Lung (tissue), 11 donors: ENCODE measurements at regions not wholly inside any gene's neighbourhood (a gene's known extent, or its start where the extent isn't known, plus 50 kb on each side); places are given as distances from the start of the nearest gene placed in this dataset.

Experiments
- ATAC-seq: fragments of 200-7000 bp; cut with Tn5 transposase; one replicate; pipeline ENCODE4 v1.9.1; 2020; ENCODE audit warnings: moderate number of reproducible peaks; ENCODE audit not compliant: insufficient read depth, low FRiP score
- DNase-seq, 3 donors: peaks; one replicate each; pipeline ENCODE4 v3.0.0-alpha.2; 2013 to 2017
- H3K27ac ChIP-seq, 2 donors: one replicate each; pipeline ENCODE4 v1.5.1; 2013; ENCODE audit warnings: mild to moderate bottlenecking in 2 of 2, moderate library complexity in 2 of 2, control low read depth in 1 of 2, inconsistent platforms in 1 of 2, low read depth in 1 of 2, low read length in 1 of 2
- H3K27me3 ChIP-seq, 3 donors: one replicate each; pipeline ENCODE4 v1.5.1; 2013; ENCODE audit warnings: low read length in 2 of 3; ENCODE audit not compliant: control insufficient read depth in 3 of 3, insufficient read depth in 3 of 3
- H3K36me3 ChIP-seq, 4 donors: one replicate each; pipeline ENCODE4 v1.5.1; 2013; ENCODE audit warnings: low read length in 4 of 4, mild to moderate bottlenecking in 1 of 4, moderate library complexity in 1 of 4; ENCODE audit not compliant: control insufficient read depth in 4 of 4, insufficient read depth in 4 of 4
- H3K4me1 ChIP-seq, 5 donors: one replicate each; pipeline ENCODE4 v1.5.1; 2013; ENCODE audit warnings: low read length in 5 of 5, mild to moderate bottlenecking in 2 of 5, moderate library complexity in 1 of 5; ENCODE audit not compliant: control insufficient read depth in 5 of 5, insufficient read depth in 5 of 5
- H3K4me3 ChIP-seq: one replicate; pipeline ENCODE4 v1.5.1; 2013; ENCODE audit warnings: mild to moderate bottlenecking, control low read depth, moderate library complexity
- H3K9ac ChIP-seq, 2 donors: one replicate each; pipeline ENCODE4 v1.5.1; 2013; ENCODE audit warnings: low read length in 2 of 2, control low read depth in 1 of 2; ENCODE audit not compliant: insufficient read depth in 1 of 2
- H3K9me3 ChIP-seq, 4 donors: one replicate each; pipeline ENCODE4 v1.5.1; 2013; ENCODE audit warnings: low read length in 3 of 4, mild to moderate bottlenecking in 1 of 4, moderate library complexity in 1 of 4; ENCODE audit not compliant: control insufficient read depth in 4 of 4, insufficient read depth in 3 of 4
- CTCF ChIP-seq: IDR thresholded peaks from 2 replicates; pipeline ENCODE4 v1.5.1; 2012; ENCODE audit warnings: mild to moderate bottlenecking; ENCODE audit errors: control extremely low read depth, extremely low read depth
- WGBS, 2 donors: extraction: QIAGEN DNeasy Blood & Tissue Kit; methylation state at CpG; one replicate each; pipeline ENCODE4 v1.1.7; 2013; 5-methylcytosine and 5-hydroxymethylcytosine counted together
- donor health status: control.
- donor health status: control.
- donor health status: Bipolar disorder and iron deficiency.
- donor health status: healthy.
- donor health status: DM: yes; HTN: yes; CAD: no.

- Histone ChIP-seq H3K36me3 (no peaks in the 10 kb centered on the region), H3K4me1 (no peaks in the 10 kb centered on the region), H3K27me3 (no peaks in the 10 kb centered on the region), H3K9ac (no peak overlapping the region), H3K9me3 (no peaks in the 10 kb centered on the region), H3K27ac (no peak overlapping the region), H3K4me3 (no peak overlapping the region)
- no peak for TF ChIP-seq CTCF
- ATAC-seq (no peak), DNase-seq (no peak)
- WGBS, 2 donors = 75 to 88% methylated on average over 3 of the region's 3 CpGs
These were observed 271.9 kb downstream of the RAB38 start for GRCh38 chr11:87903345-87903744.

- H3K36me3 ChIP-seq = no peaks in the 10 kb centered on the region
- ATAC-seq (no peak), DNase-seq (no peak)
- H3K27ac ChIP-seq = no peak overlapping the region
- no peaks in the 10 kb centered on the region for H3K27me3 ChIP-seq
- no peak for TF ChIP-seq CTCF
- H3K4me3 ChIP-seq = no peak overlapping the region
- H3K4me1 ChIP-seq = no peaks in the 10 kb centered on the region
- no peaks in the 10 kb centered on the region for H3K9me3 ChIP-seq
- no peak overlapping the region for H3K9ac ChIP-seq
- WGBS, 2 donors = 41 to 70% methylated on average over 3 of the region's 3 CpGs
These were observed 273.9 kb downstream of the RAB38 start for GRCh38 chr11:87901341-87901740.

- Histone ChIP-seq H3K4me1 (peaks cover 0 to 15% (median 0%) of the 10 kb centered on the region in 5 donors), H3K4me3 (no peak overlapping the region), H3K27ac (no peak overlapping the region), H3K9ac (no peak overlapping the region), H3K27me3 (no peaks in the 10 kb centered on the region), H3K9me3 (no peaks in the 10 kb centered on the region), H3K36me3 (no peaks in the 10 kb centered on the region)
- ATAC-seq (no peak), DNase-seq (no peak)
- 72 to 83% methylated on average over 1 of the region's 1 CpG for WGBS, 2 donors
- TF ChIP-seq CTCF = no peak
These were observed 277.3 kb downstream of the RAB38 start for GRCh38 chr11:87897921-87898320.

GRCh38 chr11:87897071-87897470 is 278.2 kb downstream of the RAB38 start:
- TF ChIP-seq CTCF = no peak
- Histone ChIP-seq H3K27ac (no peak overlapping the region), H3K4me3 (no peak overlapping the region), H3K9me3 (no peaks in the 10 kb centered on the region), H3K36me3 (no peaks in the 10 kb centered on the region), H3K27me3 (no peaks in the 10 kb centered on the region), H3K9ac (no peak overlapping the region), H3K4me1 (peaks cover 0 to 15% (median 0%) of the 10 kb centered on the region in 5 donors)
- ATAC-seq (no peak), DNase-seq (no peak)
